Adrenal gland (tissue), 5 donors: ENCODE measurements at regions not wholly inside any gene's neighbourhood (a gene's known extent, or its start where the extent isn't known, plus 50 kb on each side); places are given as distances from the start of the nearest gene placed in this dataset.

Experiments
- POLR2A ChIP-seq, 2 donors: fragments of 450-650 bp; IDR thresholded peaks; one replicate each; pipeline ENCODE4 v1.6.1; 2017; ENCODE audit warnings: antibody characterized with exemption in 2 of 2, mild to moderate bottlenecking in 2 of 2, moderate library complexity in 1 of 2
- TF ChIP-seq, protein P1 (sequence below), 6 experiments: fragments of 450-650 bp in 4 of 6; fragments of 200-600 bp in 2 of 6; sonication (generic) in 1 of 6; IDR thresholded peaks; 1 replicate in 5 of 6; 2 replicates in 1 of 6; pipeline versions ENCODE4 v1.5.1 to v1.8.0; 2016 to 2021; ENCODE audit warnings: antibody characterized with exemption in 6 of 6, mild to moderate bottlenecking in 2 of 6, moderate library complexity in 1 of 6
- donor health status: DM: no; HTN: no; CAD: no.

- TF ChIP-seq, protein P1, sequence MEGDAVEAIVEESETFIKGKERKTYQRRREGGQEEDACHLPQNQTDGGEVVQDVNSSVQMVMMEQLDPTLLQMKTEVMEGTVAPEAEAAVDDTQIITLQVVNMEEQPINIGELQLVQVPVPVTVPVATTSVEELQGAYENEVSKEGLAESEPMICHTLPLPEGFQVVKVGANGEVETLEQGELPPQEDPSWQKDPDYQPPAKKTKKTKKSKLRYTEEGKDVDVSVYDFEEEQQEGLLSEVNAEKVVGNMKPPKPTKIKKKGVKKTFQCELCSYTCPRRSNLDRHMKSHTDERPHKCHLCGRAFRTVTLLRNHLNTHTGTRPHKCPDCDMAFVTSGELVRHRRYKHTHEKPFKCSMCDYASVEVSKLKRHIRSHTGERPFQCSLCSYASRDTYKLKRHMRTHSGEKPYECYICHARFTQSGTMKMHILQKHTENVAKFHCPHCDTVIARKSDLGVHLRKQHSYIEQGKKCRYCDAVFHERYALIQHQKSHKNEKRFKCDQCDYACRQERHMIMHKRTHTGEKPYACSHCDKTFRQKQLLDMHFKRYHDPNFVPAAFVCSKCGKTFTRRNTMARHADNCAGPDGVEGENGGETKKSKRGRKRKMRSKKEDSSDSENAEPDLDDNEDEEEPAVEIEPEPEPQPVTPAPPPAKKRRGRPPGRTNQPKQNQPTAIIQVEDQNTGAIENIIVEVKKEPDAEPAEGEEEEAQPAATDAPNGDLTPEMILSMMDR (IDR thresholded peaks at IDR 0.05), result peak in 4 of 6 experiments; percentile 14 to 35 (median 26)
- no peak for TF ChIP-seq POLR2A (IDR thresholded peaks at IDR 0.05)
Measured at GRCh38 chr2:140085674-140086073, 1305.5 kb upstream of the NXPH2 start.
